ENCODE measurements at regions not wholly inside any gene's neighbourhood (a gene's known extent, or its start where the extent isn't known, plus 50 kb on each side); places are given as distances from the start of the nearest gene placed in this dataset.

DNA sequence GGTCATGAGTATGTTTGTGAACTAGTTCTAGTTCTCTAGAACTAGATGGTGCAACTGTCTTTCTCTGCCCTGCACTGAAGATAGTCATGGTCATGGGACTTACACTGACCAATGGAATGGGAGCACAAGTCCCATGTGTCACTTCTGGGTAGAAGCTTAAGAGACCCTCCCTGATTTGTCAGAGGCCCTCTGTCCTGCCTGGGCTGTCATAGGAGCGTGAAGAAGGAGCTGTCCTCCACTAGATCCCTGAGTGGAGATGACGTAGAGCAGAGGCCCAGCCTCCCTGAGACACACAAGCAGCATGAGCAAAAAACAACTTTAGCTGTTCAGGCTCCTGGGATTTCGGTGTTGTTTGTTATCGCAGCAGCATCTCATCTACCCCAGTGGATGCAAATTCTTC is 514.5 kb downstream of the PREX1 start:
- H3K4me3 ChIP-seq (ENCODE audit: low read depth, low read length), result no peak overlapping the region
- DNase-seq (ENCODE audit: low read depth), result no peak
- TF ChIP-seq, protein P1, sequence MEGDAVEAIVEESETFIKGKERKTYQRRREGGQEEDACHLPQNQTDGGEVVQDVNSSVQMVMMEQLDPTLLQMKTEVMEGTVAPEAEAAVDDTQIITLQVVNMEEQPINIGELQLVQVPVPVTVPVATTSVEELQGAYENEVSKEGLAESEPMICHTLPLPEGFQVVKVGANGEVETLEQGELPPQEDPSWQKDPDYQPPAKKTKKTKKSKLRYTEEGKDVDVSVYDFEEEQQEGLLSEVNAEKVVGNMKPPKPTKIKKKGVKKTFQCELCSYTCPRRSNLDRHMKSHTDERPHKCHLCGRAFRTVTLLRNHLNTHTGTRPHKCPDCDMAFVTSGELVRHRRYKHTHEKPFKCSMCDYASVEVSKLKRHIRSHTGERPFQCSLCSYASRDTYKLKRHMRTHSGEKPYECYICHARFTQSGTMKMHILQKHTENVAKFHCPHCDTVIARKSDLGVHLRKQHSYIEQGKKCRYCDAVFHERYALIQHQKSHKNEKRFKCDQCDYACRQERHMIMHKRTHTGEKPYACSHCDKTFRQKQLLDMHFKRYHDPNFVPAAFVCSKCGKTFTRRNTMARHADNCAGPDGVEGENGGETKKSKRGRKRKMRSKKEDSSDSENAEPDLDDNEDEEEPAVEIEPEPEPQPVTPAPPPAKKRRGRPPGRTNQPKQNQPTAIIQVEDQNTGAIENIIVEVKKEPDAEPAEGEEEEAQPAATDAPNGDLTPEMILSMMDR (IDR thresholded peaks at IDR 0.05; ENCODE audit: low read depth, low read length, missing control alignments), result no peak

DNA sequence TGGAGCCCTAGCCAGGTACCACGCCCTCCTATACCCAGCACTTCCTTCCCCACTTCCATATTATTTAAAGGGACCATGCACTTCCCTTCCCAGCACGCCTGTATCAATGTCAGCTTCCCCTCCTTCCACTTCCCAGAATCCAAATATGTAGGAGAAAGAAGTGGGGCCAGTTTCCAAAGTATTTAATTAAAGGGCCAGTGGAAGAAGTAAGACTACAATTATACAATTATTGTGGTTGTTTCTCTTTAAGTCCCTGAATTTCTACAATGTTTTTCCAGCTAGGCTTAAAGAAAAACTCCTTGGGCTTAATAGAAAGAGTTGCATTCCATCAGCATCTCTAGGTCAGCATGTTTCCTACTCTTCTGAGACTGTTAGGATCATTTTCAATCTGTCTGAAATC is 515.8 kb downstream of the PREX1 start:
- DNase-seq (ENCODE audit: low read depth), result no peak
- TF ChIP-seq, protein P1 (IDR thresholded peaks at IDR 0.05; ENCODE audit: low read depth, low read length, missing control alignments), result no peak
- no peak overlapping the region for H3K4me3 ChIP-seq (ENCODE audit: low read depth, low read length)

DNA sequence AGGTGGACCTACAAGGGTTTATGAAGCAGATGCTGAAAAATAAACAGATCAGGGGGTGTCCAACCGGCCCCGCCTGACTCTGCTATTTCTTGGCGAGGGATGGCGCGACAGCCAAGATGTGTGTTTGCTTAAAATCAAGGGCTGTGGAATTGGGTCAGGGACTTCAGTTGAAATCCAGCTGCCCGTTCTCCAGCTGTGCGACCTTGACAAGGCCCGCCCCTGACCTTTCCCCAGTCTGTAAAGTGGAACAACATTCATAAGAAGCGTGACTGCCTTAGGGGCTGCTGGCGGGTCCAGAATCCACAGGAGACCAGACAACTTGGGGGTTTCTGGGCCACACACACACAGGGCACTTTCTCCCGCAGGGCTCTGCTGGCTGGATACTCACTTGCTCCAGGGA is 517.5 kb downstream of the PREX1 start:
- H3K4me3 ChIP-seq (ENCODE audit: low read depth, low read length), result no peak overlapping the region
- no peak for DNase-seq (ENCODE audit: low read depth)
- TF ChIP-seq, protein P1 (IDR thresholded peaks at IDR 0.05; ENCODE audit: low read depth, low read length, missing control alignments), result no peak

- no peak overlapping the region for H3K4me3 ChIP-seq (ENCODE audit: low read depth, low read length)
- TF ChIP-seq, protein P1 (IDR thresholded peaks at IDR 0.05; ENCODE audit: low read depth, low read length, missing control alignments), result no peak
- DNase-seq (ENCODE audit: low read depth), result no peak
Observed at GRCh38 chr20:48309293-48309692, 518.5 kb downstream of the PREX1 start.

GRCh38 chr20:48308882-48309281 is 518.9 kb downstream of the PREX1 start:
- no peak overlapping the region for H3K4me3 ChIP-seq (ENCODE audit: low read depth, low read length)
- no peak for DNase-seq (ENCODE audit: low read depth)
- TF ChIP-seq, protein P1 (IDR thresholded peaks at IDR 0.05; ENCODE audit: low read depth, low read length, missing control alignments), result no peak

- DNase-seq (ENCODE audit: low read depth), result no peak
- no peak overlapping the region for H3K4me3 ChIP-seq (ENCODE audit: low read depth, low read length)
- TF ChIP-seq, protein P1 (IDR thresholded peaks at IDR 0.05; ENCODE audit: low read depth, low read length, missing control alignments), result no peak
Observed at GRCh38 chr20:48308232-48308781, 519.5 kb downstream of the PREX1 start.

GRCh38 chr20:48307277-48307676 is 520.5 kb downstream of the PREX1 start:
- DNase-seq (ENCODE audit: low read depth), result no peak
- H3K4me3 ChIP-seq (ENCODE audit: low read depth, low read length), result no peak overlapping the region
- TF ChIP-seq, protein P1 (IDR thresholded peaks at IDR 0.05; ENCODE audit: low read depth, low read length, missing control alignments), result no peak

Measured in GM12864 (cell line).